NT2/D1 (cell line): ENCODE measurements at regions not wholly inside any gene's neighbourhood (a gene's known extent, or its start where the extent isn't known, plus 50 kb on each side); places are given as distances from the start of the nearest gene placed in this dataset.

Source experiments
- DNase-seq: peaks from one replicate; pipeline ENCODE4 v3.0.0-alpha.2; 2011; ENCODE audit warnings: low read depth, low spot score
- H3K27me3 ChIP-seq: 2 replicates; pipeline ENCODE4 v1.6.0; 2011; ENCODE audit warnings: mild to moderate bottlenecking; ENCODE audit not compliant: insufficient read length, insufficient read depth
- H3K36me3 ChIP-seq: 2 replicates; pipeline ENCODE4 v1.6.1; 2011; ENCODE audit warnings: mild to moderate bottlenecking, low read length, mixed read lengths; ENCODE audit not compliant: insufficient read depth, insufficient read length
- H3K4me1 ChIP-seq: 2 replicates; pipeline ENCODE4 v1.5.1; 2011; ENCODE audit not compliant: insufficient read depth, insufficient read length
- H3K4me3 ChIP-seq: 2 replicates; pipeline ENCODE4 v1.5.1; 2011; ENCODE audit warnings: low read depth; ENCODE audit not compliant: insufficient read length
- H3K9ac ChIP-seq: 2 replicates; pipeline ENCODE4 v1.6.0; 2011; ENCODE audit warnings: low read depth; ENCODE audit not compliant: insufficient read length
- H3K9me3 ChIP-seq: 2 replicates; pipeline ENCODE4 v1.5.1; 2011; ENCODE audit warnings: mild to moderate bottlenecking, low read length; ENCODE audit not compliant: insufficient read depth
- SUZ12 ChIP-seq: IDR thresholded peaks from 2 replicates; pipeline ENCODE4 v1.6.1; 2011; ENCODE audit not compliant: insufficient read length, insufficient read depth; ENCODE audit errors: extremely low read depth
- YY1 ChIP-seq: IDR thresholded peaks from 2 replicates; pipeline ENCODE4 v1.6.1; 2011; ENCODE audit not compliant: insufficient read length, insufficient read depth
- ZNF274 ChIP-seq: IDR thresholded peaks from 2 replicates; pipeline ENCODE4 v1.6.1; 2011; ENCODE audit warnings: mild to moderate bottlenecking, low read depth, low read length

DNA sequence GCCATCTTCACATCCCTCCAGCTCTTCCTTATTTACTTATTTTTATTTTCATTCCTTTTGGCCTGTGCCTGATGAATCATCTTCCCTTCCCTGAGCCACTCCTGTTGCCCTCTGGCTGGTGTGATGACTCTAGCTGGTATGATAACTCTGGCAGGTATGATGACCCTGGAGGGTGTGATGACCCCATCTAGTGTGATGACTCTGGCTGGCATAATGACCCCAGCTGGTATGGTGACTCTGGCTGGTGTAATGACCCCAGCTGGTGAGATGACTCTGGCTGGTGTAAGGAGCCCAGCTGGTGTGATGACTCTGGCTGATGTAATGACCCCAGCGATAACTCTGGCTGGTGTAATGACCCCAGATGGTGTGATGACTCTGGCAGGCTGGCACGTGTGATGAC is 426.8 kb downstream of the QKI start:
- Histone ChIP-seq H3K4me1 (no peaks in the 10 kb centered on the region), H3K9ac (no peak overlapping the region), H3K27me3 (no peaks in the 10 kb centered on the region), H3K4me3 (no peak overlapping the region), H3K9me3 (peaks cover 9% of the 10 kb centered on the region; the same call in 1 of the 2 replicates), H3K36me3 (no peaks in the 10 kb centered on the region)
- TF ChIP-seq YY1 (no peak), ZNF274 (no peak), SUZ12 (no peak)
- DNase-seq, result no peak

DNA sequence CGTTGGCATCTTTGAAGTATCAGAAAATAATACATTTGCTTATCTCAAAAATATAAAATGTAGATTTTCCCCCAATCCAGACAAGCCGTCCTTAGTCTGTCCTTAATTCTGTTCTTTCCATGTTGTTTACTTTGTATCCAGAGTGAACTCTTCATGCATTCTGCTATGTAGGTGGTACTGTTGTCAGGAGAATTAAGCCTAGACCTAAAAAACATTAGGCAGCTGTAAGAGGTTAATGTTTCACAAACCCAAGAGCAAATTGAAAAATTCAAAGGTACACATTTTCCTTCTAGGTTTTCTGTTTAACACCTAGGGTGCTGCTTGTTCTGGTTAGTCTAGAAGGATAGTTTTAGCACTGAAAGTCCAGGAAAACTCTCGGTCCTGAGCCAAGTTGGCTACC is 426.4 kb downstream of the QKI start:
- H3K4me1 ChIP-seq, result no peaks in the 10 kb centered on the region
- no peak for TF ChIP-seq SUZ12
- no peak for TF ChIP-seq YY1
- TF ChIP-seq ZNF274, result no peak
- DNase-seq, result no peak
- peaks cover 9% of the 10 kb centered on the region; the same call in 1 of the 2 replicates for H3K9me3 ChIP-seq
- no peaks in the 10 kb centered on the region for H3K36me3 ChIP-seq
- no peaks in the 10 kb centered on the region for H3K27me3 ChIP-seq
- H3K9ac ChIP-seq, result no peak overlapping the region
- H3K4me3 ChIP-seq, result no peak overlapping the region

DNA sequence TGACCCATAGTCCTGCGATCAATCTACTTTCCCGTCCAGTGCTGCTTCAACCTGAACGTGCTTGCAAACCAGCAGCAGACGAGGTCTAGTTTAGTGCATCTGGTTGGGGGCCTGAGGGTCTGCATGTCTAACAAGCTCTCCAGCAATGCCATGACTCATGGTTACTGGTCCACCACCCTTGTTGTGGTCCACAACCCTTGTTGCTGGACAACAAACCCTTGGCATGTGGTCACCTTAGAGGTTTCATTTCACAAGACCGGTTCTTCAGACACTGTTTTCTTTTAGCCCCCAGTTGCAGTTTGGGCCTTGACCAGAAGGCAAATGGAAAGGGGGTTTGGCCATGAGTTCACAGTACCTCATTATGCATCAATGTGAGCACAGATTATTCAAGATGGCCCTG is 424.8 kb downstream of the QKI start:
- no peak overlapping the region for H3K4me3 ChIP-seq
- no peaks in the 10 kb centered on the region for H3K27me3 ChIP-seq
- H3K9me3 ChIP-seq, result peaks cover 9% of the 10 kb centered on the region; the same call in 1 of the 2 replicates
- H3K4me1 ChIP-seq, result no peaks in the 10 kb centered on the region
- TF ChIP-seq SUZ12 (no peak), YY1 (no peak), ZNF274 (no peak)
- no peaks in the 10 kb centered on the region for H3K36me3 ChIP-seq
- H3K9ac ChIP-seq, result no peak overlapping the region
- no peak for DNase-seq

DNA sequence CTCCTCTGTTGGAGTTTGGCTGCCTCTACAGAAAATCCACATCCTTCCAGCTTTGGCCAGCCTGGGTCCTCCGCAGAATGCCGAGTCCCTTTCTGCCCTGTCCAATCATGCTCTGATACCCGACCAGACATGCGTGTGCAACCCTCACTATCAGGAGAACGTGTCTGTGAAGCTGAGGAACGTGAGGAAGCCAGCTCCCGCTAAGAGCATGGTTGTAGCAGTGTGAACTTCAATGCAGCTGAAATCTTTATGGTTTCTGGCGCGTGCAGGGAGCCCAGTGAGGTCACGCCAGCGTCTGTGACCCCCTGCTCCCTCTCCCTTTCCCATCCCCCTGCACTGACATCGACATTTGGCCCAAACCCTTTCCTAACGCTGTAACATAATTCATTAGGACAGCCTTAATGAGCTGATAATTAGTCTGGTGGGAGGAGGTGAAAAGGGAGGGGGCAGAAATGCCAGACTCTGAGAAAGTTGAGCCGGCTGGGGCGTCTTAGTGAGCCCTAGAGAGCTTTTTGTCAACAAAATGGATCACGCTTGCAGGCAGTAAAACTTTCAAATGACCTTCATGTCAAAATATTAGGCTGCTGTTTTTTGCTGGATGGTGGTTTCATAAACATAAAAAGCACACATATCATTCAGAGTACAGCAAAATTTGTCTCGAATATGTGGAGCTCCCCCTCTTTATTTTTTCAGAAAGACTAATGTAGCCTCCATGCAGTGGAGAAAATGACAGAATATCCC is 423.3 kb downstream of the QKI start:
- H3K9ac ChIP-seq, result no peak overlapping the region
- no peak overlapping the region for H3K4me3 ChIP-seq
- no peaks in the 10 kb centered on the region for H3K27me3 ChIP-seq
- no peaks in the 10 kb centered on the region for H3K36me3 ChIP-seq
- H3K9me3 ChIP-seq, result peaks cover 9% of the 10 kb centered on the region; the same call in 1 of the 2 replicates
- H3K4me1 ChIP-seq, result no peaks in the 10 kb centered on the region
- no peak for TF ChIP-seq ZNF274
- no peak for TF ChIP-seq YY1
- no peak for TF ChIP-seq SUZ12
- no peak for DNase-seq

DNA sequence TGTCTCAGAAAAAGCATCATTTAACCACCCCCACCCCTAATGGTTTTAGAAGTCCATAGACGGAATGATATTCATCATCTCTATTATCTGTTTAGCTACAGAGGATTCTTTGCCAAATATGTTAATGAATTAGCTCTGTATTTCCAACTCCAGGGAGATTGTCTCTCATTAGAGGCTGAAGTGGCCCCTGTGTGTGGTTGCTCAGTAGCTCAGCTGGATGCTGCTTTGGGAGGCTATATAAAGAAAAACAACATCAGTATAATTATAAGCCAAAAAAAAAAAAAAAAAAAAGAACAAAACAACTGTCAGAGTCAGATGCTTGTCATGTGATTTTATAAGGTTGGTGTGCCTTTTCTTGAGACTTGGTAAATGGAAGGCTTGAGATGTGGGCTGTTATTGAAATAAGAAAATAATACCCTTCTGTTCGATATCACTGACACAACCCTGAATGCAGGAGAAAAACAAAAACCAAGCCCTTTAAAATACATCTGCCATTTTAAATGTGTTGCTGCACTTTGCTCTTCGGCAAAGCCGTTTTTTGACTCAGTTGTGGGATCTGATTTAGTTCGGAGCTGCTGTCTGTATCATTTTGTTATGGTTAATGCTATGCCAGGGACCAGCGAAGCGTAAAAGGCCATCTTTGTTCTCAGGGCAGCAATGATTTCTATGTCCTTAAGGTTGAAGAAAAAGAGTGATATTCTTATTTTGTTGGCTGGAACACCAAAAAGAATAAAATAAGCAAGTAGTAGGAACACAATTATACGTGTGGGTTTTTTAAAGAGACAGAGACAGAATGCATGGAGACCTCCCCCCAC is 422.6 kb downstream of the QKI start:
- H3K27me3 ChIP-seq, result no peaks in the 10 kb centered on the region
- no peak for TF ChIP-seq ZNF274
- no peak for TF ChIP-seq SUZ12
- TF ChIP-seq YY1, result no peak
- no peak overlapping the region for H3K9ac ChIP-seq
- H3K4me3 ChIP-seq, result no peak overlapping the region
- H3K4me1 ChIP-seq, result no peaks in the 10 kb centered on the region
- H3K36me3 ChIP-seq, result no peaks in the 10 kb centered on the region
- no peak for DNase-seq
- H3K9me3 ChIP-seq, result peaks cover 9% of the 10 kb centered on the region; the same call in 1 of the 2 replicates

DNA sequence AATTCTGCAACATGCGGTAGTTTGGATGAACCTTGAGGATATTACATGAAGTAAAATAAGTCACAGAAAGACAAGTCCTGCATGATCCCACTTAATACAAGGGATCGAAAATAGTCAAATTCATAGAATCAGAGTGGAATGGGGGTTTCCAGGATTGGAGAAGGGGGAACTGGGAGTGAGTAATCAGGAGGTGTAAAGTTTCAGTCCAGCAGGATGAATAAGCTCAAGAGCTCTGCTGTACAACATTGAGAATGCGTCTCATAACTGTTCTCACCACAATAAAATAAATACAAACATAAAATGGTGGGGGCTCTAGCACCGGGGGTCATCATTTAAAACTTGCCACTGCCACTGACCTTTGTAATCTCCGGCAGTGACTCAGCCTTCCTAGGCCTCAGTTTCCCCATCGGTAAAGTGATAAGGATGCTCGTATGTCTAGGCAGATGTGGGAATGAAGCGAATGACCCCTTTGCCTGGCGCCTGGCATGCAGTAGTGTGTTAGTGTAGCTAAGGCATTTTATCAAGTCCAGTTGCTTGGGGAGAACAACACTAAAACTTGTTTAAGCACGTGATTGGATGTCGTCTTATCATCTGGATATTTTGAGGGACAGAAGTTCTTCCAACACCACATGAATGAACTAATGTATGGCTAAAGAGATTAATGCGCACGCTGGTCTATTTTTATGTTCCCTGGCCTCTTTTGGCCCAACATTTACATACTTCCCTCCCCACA is 421.1 kb downstream of the QKI start:
- Histone ChIP-seq H3K9ac (no peak overlapping the region), H3K36me3 (no peaks in the 10 kb centered on the region), H3K9me3 (no peaks in the 10 kb centered on the region), H3K4me1 (no peaks in the 10 kb centered on the region), H3K27me3 (no peaks in the 10 kb centered on the region), H3K4me3 (no peak overlapping the region)
- DNase-seq, result no peak
- TF ChIP-seq ZNF274, result no peak
- no peak for TF ChIP-seq YY1
